ENCODE measurements at regions not wholly inside any gene's neighbourhood (a gene's known extent, or its start where the extent isn't known, plus 50 kb on each side); places are given as distances from the start of the nearest gene placed in this dataset.
"Not testable (repeated sequence)": the region's sequence is repeated elsewhere in the genome, so short reads cannot be mapped to it uniquely, and the experiment has no call there.

- not testable (repeated sequence) for DNase-seq
Measured at GRCh38 chr2:242159921-242160320, 290.4 kb downstream of the RTP5 start.

- not testable (repeated sequence) for DNase-seq
Measured at GRCh38 chr2:242165115-242165514, 295.6 kb downstream of the RTP5 start.

- DNase-seq = not testable (repeated sequence)
Measured at GRCh38 chr2:242171290-242171689, 301.8 kb downstream of the RTP5 start.

All from GF-D8 (cell line).